CD4-positive, alpha-beta T cell treated with Interleukin-17A for 4 hours (primary cell): ENCODE measurements at regions not wholly inside any gene's neighbourhood (a gene's known extent, or its start where the extent isn't known, plus 50 kb on each side); places are given as distances from the start of the nearest gene placed in this dataset.
"Not testable (repeated sequence)": the region's sequence is repeated elsewhere in the genome, so short reads cannot be mapped to it uniquely, and the experiment has no call there.

Experiments used
- DNase-seq: peaks from one replicate; pipeline ENCODE4 v3.0.0-alpha.2; 2020; ENCODE audit warnings: mixed read lengths

- DNase-seq: peak; percentile 30
Measured at GRCh38 chr15:22263738-22264137, 183.4 kb downstream of the OR4M2 start.

- DNase-seq: not testable (repeated sequence)
Measured at GRCh38 chr15:22264272-22264671, 183.9 kb downstream of the OR4M2 start.

GRCh38 chr15:22265056-22265945, 185.0 kb downstream of the OR4M2 start:
- DNase-seq: peak; percentile 18

GRCh38 chr15:22265970-22266369, 185.6 kb downstream of the OR4M2 start:
- DNase-seq: no peak

- no peak for DNase-seq
Measured at GRCh38 chr15:22267761-22268160, 187.4 kb downstream of the OR4M2 start.

GRCh38 chr15:22268201-22268600, 187.9 kb downstream of the OR4M2 start:
- DNase-seq: not testable (repeated sequence)

- DNase-seq: not testable (repeated sequence)
Measured at GRCh38 chr15:22268654-22269053, 188.3 kb downstream of the OR4M2 start.

- not testable (repeated sequence) for DNase-seq
Measured at GRCh38 chr15:22272286-22273160, 186.2 kb upstream of the GOLGA6L22 start.

- not testable (repeated sequence) for DNase-seq
Measured at GRCh38 chr15:22273185-22273584, 185.5 kb upstream of the GOLGA6L22 start.

GRCh38 chr15:22274376-22274775, 184.3 kb upstream of the GOLGA6L22 start:
- DNase-seq: not testable (repeated sequence)

GRCh38 chr15:22280770-22281169, 177.9 kb upstream of the GOLGA6L22 start:
- not testable (repeated sequence) for DNase-seq

- DNase-seq: not testable (repeated sequence)
Measured at GRCh38 chr15:22282794-22283533, 175.7 kb upstream of the GOLGA6L22 start.

GRCh38 chr15:22284795-22285420, 173.8 kb upstream of the GOLGA6L22 start:
- not testable (repeated sequence) for DNase-seq

GRCh38 chr15:22291054-22291453, 167.6 kb upstream of the GOLGA6L22 start:
- not testable (repeated sequence) for DNase-seq

- not testable (repeated sequence) for DNase-seq
Measured at GRCh38 chr15:22303112-22303511, 155.6 kb upstream of the GOLGA6L22 start.
